T-helper 2 cell treated with Interferon-gamma antibody and Interleukin-4, amounts not matched to agents 100 ng/mL and 5 ng/mL, for 36 hours (primary cell): ENCODE measurements at regions not wholly inside any gene's neighbourhood (a gene's known extent, or its start where the extent isn't known, plus 50 kb on each side); places are given as distances from the start of the nearest gene placed in this dataset.

Experiments
- intact Hi-C: fragments of 100-400 bp; cut with micrococcal nuclease; formaldehyde crosslinking; loops from one replicate; pipeline ENCODE4 v1.15.1; 2023

GRCh38 chr14:101176535-101177205 lies 273.1 kb upstream of the RTL1 start:
- intact Hi-C loops = no loop called here

GRCh38 chr14:101177301-101177971 lies 273.9 kb upstream of the RTL1 start:
- intact Hi-C loops = no loop called here

GRCh38 chr14:101178184-101179072 lies 274.9 kb upstream of the RTL1 start:
- intact Hi-C loops = no loop called here

GRCh38 chr14:101179691-101180211 lies 276.2 kb upstream of the RTL1 start:
- intact Hi-C loops = no loop called here

GRCh38 chr14:101181446-101182313 lies 278.2 kb upstream of the RTL1 start:
- intact Hi-C loops = no loop called here

GRCh38 chr14:101182476-101182875 lies 279.0 kb upstream of the RTL1 start:
- intact Hi-C loops = no loop called here

GRCh38 chr14:101183376-101184103 lies 280.0 kb upstream of the RTL1 start:
- intact Hi-C loops = no loop called here

- intact Hi-C loops = no loop called here
Measured at GRCh38 chr14:101184104-101184455, 280.6 kb upstream of the RTL1 start.

- intact Hi-C loops = no loop called here
Measured at GRCh38 chr14:101184572-101184971, 281.1 kb upstream of the RTL1 start.

GRCh38 chr14:101185073-101185835 lies 281.7 kb upstream of the RTL1 start:
- intact Hi-C loops = no loop called here

- intact Hi-C loops = no loop called here
Measured at GRCh38 chr14:101185946-101186345, 282.4 kb upstream of the RTL1 start.

GRCh38 chr14:101186544-101186943 lies 283.0 kb upstream of the RTL1 start:
- intact Hi-C loops = no loop called here

GRCh38 chr14:101186992-101187815 lies 283.7 kb upstream of the RTL1 start:
- intact Hi-C loops = no loop called here

- intact Hi-C loops = no loop called here
Measured at GRCh38 chr14:101187816-101188570, 284.5 kb upstream of the RTL1 start.

GRCh38 chr14:101188571-101188915 lies 285.0 kb upstream of the RTL1 start:
- intact Hi-C loops = no loop called here

- intact Hi-C loops = no loop called here
Measured at GRCh38 chr14:101189266-101189665, 285.7 kb upstream of the RTL1 start.

GRCh38 chr14:101189962-101190560 lies 286.5 kb upstream of the RTL1 start:
- intact Hi-C loops = no loop called here
